ENCODE measurements at regions not wholly inside any gene's neighbourhood (a gene's known extent, or its start where the extent isn't known, plus 50 kb on each side); places are given as distances from the start of the nearest gene placed in this dataset.

DNA sequence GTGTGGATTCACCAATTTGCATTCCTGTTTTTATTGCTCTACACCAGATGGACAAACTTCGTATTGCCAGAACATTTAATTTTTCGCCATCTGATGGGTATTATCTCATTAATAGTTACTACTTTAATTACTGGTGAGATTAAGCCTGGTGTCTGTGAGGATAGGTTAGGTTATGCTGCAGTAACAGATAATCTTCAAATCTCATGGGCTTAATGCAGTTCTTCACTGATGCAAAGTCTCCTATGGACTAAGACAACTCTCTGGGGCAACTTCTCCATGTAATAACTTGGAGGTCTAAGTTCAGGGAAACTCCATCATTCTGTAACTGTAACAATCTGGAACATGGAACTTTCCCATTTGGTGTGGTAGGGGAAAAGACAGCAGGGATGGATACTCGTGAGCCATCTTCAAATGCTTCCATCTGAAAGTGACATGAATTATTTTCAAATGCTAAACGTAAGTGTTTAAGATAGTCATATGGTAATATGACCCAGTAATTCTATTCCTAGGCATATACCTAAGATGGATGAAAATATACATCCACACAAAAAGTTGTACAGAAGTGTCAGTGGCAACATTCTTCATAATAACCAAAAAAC is 111.6 kb downstream of the LEPR start (continued):
- TF ChIP-seq, protein P1, sequence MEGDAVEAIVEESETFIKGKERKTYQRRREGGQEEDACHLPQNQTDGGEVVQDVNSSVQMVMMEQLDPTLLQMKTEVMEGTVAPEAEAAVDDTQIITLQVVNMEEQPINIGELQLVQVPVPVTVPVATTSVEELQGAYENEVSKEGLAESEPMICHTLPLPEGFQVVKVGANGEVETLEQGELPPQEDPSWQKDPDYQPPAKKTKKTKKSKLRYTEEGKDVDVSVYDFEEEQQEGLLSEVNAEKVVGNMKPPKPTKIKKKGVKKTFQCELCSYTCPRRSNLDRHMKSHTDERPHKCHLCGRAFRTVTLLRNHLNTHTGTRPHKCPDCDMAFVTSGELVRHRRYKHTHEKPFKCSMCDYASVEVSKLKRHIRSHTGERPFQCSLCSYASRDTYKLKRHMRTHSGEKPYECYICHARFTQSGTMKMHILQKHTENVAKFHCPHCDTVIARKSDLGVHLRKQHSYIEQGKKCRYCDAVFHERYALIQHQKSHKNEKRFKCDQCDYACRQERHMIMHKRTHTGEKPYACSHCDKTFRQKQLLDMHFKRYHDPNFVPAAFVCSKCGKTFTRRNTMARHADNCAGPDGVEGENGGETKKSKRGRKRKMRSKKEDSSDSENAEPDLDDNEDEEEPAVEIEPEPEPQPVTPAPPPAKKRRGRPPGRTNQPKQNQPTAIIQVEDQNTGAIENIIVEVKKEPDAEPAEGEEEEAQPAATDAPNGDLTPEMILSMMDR (conservative IDR thresholded peaks at IDR 0.05; ENCODE audit: low read depth in 2 of 2): no peak
- no peak for TF ChIP-seq NANOG (IDR thresholded peaks at IDR 0.05; ENCODE audit: borderline replicate concordance)
- TF ChIP-seq STAT1 (IDR thresholded peaks at IDR 0.05; ENCODE audit: unreplicated experiment): no peak

DNA sequence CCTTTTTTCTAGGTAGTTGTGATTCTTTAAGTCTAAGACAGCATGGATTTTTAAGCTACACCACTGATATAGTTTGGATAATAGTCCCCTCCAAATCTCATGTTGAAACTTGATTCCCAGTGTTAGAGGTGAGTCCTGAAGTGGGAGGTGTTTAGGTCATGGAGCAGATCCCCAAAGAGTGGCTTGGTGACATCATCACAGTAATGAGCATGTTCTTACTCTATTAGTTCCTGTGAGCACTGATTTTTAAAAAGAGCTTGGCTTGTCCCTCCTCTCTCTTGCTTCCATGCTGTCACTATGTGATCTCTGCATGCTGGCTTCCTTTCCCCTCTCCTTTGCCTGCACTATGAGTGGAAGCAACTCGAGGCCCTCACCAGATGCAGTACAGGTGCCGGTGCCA is 115.5 kb downstream of the LEPR start:
- H3K27ac ChIP-seq (ENCODE audit: low read depth): no peak overlapping the region
- H3K79me2 ChIP-seq (replicated peaks; ENCODE audit: insufficient read depth): no peaks in the 10 kb centered on the region
- H3K4me3 ChIP-seq: no peak overlapping the region
- H3K27me3 ChIP-seq (ENCODE audit: insufficient read depth): no peaks in the 10 kb centered on the region
- Mint-ChIP-seq H3K4me1 (no peaks in the 10 kb centered on the region; the same call in 2 of the 3 replicates), H3K4me3 (no peak overlapping the region), H3K36me3 (ENCODE audit: low read depth) (peaks cover 3% of the 10 kb centered on the region; the same call in 2 of the 3 replicates), H3K27ac (no peak overlapping the region), H3K27me3 (ENCODE audit: insufficient read depth, low read depth, poor library complexity) (no peaks in the 10 kb centered on the region), H3K9me3 (peaks cover 3% of the 10 kb centered on the region; the same call in 1 of the 3 replicates)
- no peaks in the 10 kb centered on the region for H3F3A ChIP-seq (replicated peaks; ENCODE audit: low read depth)
- DNase-seq (ENCODE audit: low spot score): no peak
- TF ChIP-seq, protein P2, sequence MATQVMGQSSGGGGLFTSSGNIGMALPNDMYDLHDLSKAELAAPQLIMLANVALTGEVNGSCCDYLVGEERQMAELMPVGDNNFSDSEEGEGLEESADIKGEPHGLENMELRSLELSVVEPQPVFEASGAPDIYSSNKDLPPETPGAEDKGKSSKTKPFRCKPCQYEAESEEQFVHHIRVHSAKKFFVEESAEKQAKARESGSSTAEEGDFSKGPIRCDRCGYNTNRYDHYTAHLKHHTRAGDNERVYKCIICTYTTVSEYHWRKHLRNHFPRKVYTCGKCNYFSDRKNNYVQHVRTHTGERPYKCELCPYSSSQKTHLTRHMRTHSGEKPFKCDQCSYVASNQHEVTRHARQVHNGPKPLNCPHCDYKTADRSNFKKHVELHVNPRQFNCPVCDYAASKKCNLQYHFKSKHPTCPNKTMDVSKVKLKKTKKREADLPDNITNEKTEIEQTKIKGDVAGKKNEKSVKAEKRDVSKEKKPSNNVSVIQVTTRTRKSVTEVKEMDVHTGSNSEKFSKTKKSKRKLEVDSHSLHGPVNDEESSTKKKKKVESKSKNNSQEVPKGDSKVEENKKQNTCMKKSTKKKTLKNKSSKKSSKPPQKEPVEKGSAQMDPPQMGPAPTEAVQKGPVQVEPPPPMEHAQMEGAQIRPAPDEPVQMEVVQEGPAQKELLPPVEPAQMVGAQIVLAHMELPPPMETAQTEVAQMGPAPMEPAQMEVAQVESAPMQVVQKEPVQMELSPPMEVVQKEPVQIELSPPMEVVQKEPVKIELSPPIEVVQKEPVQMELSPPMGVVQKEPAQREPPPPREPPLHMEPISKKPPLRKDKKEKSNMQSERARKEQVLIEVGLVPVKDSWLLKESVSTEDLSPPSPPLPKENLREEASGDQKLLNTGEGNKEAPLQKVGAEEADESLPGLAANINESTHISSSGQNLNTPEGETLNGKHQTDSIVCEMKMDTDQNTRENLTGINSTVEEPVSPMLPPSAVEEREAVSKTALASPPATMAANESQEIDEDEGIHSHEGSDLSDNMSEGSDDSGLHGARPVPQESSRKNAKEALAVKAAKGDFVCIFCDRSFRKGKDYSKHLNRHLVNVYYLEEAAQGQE (IDR thresholded peaks at IDR 0.05; ENCODE audit: unreplicated experiment): no peak
- TF ChIP-seq, protein P3, sequence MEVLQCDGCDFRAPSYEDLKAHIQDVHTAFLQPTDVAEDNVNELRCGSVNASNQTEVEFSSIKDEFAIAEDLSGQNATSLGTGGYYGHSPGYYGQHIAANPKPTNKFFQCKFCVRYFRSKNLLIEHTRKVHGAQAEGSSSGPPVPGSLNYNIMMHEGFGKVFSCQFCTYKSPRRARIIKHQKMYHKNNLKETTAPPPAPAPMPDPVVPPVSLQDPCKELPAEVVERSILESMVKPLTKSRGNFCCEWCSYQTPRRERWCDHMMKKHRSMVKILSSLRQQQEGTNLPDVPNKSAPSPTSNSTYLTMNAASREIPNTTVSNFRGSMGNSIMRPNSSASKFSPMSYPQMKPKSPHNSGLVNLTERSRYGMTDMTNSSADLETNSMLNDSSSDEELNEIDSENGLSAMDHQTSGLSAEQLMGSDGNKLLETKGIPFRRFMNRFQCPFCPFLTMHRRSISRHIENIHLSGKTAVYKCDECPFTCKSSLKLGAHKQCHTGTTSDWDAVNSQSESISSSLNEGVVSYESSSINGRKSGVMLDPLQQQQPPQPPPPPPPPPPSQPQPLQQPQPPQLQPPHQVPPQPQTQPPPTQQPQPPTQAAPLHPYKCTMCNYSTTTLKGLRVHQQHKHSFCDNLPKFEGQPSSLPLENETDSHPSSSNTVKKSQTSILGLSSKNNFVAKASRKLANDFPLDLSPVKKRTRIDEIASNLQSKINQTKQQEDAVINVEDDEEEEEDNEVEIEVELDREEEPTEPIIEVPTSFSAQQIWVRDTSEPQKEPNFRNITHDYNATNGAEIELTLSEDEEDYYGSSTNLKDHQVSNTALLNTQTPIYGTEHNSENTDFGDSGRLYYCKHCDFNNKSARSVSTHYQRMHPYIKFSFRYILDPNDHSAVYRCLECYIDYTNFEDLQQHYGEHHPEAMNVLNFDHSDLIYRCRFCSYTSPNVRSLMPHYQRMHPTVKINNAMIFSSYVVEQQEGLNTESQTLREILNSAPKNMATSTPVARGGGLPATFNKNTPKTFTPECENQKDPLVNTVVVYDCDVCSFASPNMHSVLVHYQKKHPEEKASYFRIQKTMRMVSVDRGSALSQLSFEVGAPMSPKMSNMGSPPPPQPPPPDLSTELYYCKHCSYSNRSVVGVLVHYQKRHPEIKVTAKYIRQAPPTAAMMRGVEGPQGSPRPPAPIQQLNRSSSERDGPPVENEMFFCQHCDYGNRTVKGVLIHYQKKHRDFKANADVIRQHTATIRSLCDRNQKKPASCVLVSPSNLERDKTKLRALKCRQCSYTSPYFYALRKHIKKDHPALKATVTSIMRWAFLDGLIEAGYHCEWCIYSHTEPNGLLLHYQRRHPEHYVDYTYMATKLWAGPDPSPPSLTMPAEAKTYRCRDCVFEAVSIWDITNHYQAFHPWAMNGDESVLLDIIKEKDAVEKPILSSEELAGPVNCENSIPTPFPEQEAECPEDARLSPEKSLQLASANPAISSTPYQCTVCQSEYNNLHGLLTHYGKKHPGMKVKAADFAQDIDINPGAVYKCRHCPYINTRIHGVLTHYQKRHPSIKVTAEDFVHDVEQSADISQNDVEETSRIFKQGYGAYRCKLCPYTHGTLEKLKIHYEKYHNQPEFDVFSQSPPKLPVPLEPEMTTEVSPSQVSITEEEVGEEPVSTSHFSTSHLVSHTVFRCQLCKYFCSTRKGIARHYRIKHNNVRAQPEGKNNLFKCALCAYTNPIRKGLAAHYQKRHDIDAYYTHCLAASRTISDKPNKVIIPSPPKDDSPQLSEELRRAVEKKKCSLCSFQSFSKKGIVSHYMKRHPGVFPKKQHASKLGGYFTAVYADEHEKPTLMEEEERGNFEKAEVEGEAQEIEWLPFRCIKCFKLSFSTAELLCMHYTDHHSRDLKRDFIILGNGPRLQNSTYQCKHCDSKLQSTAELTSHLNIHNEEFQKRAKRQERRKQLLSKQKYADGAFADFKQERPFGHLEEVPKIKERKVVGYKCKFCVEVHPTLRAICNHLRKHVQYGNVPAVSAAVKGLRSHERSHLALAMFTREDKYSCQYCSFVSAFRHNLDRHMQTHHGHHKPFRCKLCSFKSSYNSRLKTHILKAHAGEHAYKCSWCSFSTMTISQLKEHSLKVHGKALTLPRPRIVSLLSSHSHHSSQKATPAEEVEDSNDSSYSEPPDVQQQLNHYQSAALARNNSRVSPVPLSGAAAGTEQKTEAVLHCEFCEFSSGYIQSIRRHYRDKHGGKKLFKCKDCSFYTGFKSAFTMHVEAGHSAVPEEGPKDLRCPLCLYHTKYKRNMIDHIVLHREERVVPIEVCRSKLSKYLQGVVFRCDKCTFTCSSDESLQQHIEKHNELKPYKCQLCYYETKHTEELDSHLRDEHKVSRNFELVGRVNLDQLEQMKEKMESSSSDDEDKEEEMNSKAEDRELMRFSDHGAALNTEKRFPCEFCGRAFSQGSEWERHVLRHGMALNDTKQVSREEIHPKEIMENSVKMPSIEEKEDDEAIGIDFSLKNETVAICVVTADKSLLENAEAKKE (CRISPR knock-in tag; IDR thresholded peaks at IDR 0.05): no peak
- TF ChIP-seq EZH2phosphoT487 (IDR thresholded peaks at IDR 0.05; ENCODE audit: unreplicated experiment): no peak
- no peak for TF ChIP-seq JUNB (IDR thresholded peaks at IDR 0.05; ENCODE audit: unreplicated experiment)
- no peaks in the 10 kb centered on the region for H3K36me3 ChIP-seq (ENCODE audit: insufficient read depth)
- H3K4me2 ChIP-seq: no peak overlapping the region
- no peaks in the 10 kb centered on the region for H4K20me1 ChIP-seq (replicated peaks; ENCODE audit: insufficient read depth)
- H3K9me2 ChIP-seq (ENCODE audit: insufficient read depth): no peaks in the 10 kb centered on the region; the same call in 1 of the 2 replicates
- H3K4me1 ChIP-seq (ENCODE audit: insufficient read depth): no peaks in the 10 kb centered on the region
- H2AFZ ChIP-seq: no peak overlapping the region
- ATAC-seq: no peak
